ENCODE measurements at regions not wholly inside any gene's neighbourhood (a gene's known extent, or its start where the extent isn't known, plus 50 kb on each side); places are given as distances from the start of the nearest gene placed in this dataset.

DNA sequence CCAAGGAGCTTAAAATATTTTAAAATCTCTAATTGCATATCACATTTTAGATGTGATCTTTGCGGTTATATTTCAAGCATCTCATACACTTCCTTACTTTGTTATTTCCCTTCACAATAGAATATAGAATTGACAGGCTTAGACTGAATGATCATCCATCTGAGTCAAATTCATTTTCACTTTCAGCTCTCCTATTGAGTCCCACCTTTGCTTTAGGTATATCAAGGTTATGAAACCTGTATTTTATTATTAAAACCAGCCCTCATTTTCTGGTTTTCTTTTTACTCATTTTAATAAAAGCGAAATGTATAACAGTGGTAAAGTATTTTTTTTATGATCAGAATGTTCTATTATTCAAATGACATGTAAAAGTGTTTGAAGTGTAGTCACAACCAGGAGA lies 162.9 kb upstream of the KYNU start:
- Histone ChIP-seq H4K20me1 (ENCODE audit: insufficient read depth, low read length) (no peaks in the 10 kb centered on the region), H3K9me3 (replicated peaks in 1 of 2; ENCODE audit: control insufficient read depth in 1 of 2, insufficient read depth in 1 of 2, low read length in 2 of 2) (no peaks in the 10 kb centered on the region), H3K4me3 (replicated peaks in 1 of 3; ENCODE audit: low read depth in 2 of 3, low read length in 3 of 3) (no peak overlapping the region), H3K4me1 (ENCODE audit: control insufficient read depth in 1 of 2, insufficient read depth in 2 of 2, low read length in 2 of 2) (no peaks in the 10 kb centered on the region), H2AFZ (ENCODE audit: insufficient read depth, low read depth, low read length, poor library complexity, severe bottlenecking) (no peak overlapping the region), H3K79me2 (ENCODE audit: insufficient read depth, low read length) (no peaks in the 10 kb centered on the region), H3K27ac (ENCODE audit: low read depth in 1 of 2, low read length in 2 of 2) (no peak overlapping the region), H3K4me2 (replicated peaks; ENCODE audit: extremely low read depth, low read length, poor library complexity, severe bottlenecking) (no peak overlapping the region), H3K36me3 (replicated peaks in 1 of 2; ENCODE audit: control insufficient read depth in 1 of 2, insufficient read depth in 2 of 2, low read length in 2 of 2) (no peaks in the 10 kb centered on the region), H3K9ac (ENCODE audit: insufficient read depth, low read length, poor library complexity, severe bottlenecking) (no peak overlapping the region), H3K27me3 (ENCODE audit: control insufficient read depth in 2 of 2, insufficient read depth in 2 of 2, low read length in 2 of 2) (no peaks in the 10 kb centered on the region)
- peaks cover 4% of the 10 kb centered on the region for H3K4me1 Mint-ChIP-seq
- peaks cover 0 to 5% (median 4%) of the 10 kb centered on the region in 3 donors for H3K27me3 Mint-ChIP-seq (ENCODE audit: low read depth in 3 of 3)
- intact Hi-C loops (cut with micrococcal nuclease): no loop called here
- H3K9me3 Mint-ChIP-seq: peaks cover 0 to 8% (median 0%) of the 10 kb centered on the region in 7 donors
- H3K36me3 Mint-ChIP-seq: no peaks in the 10 kb centered on the region
- H3K27ac Mint-ChIP-seq: no peak overlapping the region
- no CpG with 5 or more reads among the region's 2 CpGs for WGBS (ENCODE audit: insufficient coverage)
- TF ChIP-seq, protein P1, sequence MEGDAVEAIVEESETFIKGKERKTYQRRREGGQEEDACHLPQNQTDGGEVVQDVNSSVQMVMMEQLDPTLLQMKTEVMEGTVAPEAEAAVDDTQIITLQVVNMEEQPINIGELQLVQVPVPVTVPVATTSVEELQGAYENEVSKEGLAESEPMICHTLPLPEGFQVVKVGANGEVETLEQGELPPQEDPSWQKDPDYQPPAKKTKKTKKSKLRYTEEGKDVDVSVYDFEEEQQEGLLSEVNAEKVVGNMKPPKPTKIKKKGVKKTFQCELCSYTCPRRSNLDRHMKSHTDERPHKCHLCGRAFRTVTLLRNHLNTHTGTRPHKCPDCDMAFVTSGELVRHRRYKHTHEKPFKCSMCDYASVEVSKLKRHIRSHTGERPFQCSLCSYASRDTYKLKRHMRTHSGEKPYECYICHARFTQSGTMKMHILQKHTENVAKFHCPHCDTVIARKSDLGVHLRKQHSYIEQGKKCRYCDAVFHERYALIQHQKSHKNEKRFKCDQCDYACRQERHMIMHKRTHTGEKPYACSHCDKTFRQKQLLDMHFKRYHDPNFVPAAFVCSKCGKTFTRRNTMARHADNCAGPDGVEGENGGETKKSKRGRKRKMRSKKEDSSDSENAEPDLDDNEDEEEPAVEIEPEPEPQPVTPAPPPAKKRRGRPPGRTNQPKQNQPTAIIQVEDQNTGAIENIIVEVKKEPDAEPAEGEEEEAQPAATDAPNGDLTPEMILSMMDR (IDR thresholded peaks at IDR 0.05): no peak
- no peak overlapping the region for H3K4me3 Mint-ChIP-seq
- no peak for DNase-seq

DNA sequence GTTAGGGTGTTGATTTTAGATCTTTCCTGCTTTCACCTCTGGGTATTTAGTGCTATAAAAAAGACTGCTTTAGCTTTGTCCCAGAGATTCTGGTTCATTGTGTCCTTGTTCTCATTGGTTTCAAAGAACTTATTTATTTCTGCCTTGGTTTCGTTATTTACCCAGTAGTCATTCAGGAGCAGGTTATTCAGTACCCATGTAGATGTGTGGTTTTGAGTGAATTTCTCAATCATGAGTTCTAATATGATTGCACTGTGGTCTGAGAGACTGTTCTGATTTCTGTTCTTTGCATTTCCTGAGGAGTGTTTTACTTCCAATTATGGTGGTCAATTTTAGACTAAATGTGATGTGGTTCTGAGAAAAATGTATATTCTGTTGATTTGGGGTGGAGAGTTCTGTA lies 167.1 kb upstream of the KYNU start:
- Histone ChIP-seq H3K9me3 (replicated peaks in 1 of 2; ENCODE audit: control insufficient read depth in 1 of 2, insufficient read depth in 1 of 2, low read length in 2 of 2) (no peaks in the 10 kb centered on the region), H3K27ac (ENCODE audit: low read depth in 1 of 2, low read length in 2 of 2) (no peak overlapping the region), H3K4me2 (replicated peaks; ENCODE audit: extremely low read depth, low read length, poor library complexity, severe bottlenecking) (no peak overlapping the region), H3K79me2 (ENCODE audit: insufficient read depth, low read length) (no peaks in the 10 kb centered on the region), H3K4me1 (ENCODE audit: control insufficient read depth in 1 of 2, insufficient read depth in 2 of 2, low read length in 2 of 2) (no peaks in the 10 kb centered on the region), H3K27me3 (ENCODE audit: control insufficient read depth in 2 of 2, insufficient read depth in 2 of 2, low read length in 2 of 2) (no peaks in the 10 kb centered on the region), H3K9ac (ENCODE audit: insufficient read depth, low read length, poor library complexity, severe bottlenecking) (no peak overlapping the region), H3K4me3 (replicated peaks in 1 of 3; ENCODE audit: low read depth in 2 of 3, low read length in 3 of 3) (no peak overlapping the region), H3K36me3 (replicated peaks in 1 of 2; ENCODE audit: control insufficient read depth in 1 of 2, insufficient read depth in 2 of 2, low read length in 2 of 2) (no peaks in the 10 kb centered on the region), H4K20me1 (ENCODE audit: insufficient read depth, low read length) (no peaks in the 10 kb centered on the region), H2AFZ (ENCODE audit: insufficient read depth, low read depth, low read length, poor library complexity, severe bottlenecking) (no peak overlapping the region)
- 20% methylated on average over 1 of the region's 1 CpG for WGBS (ENCODE audit: insufficient coverage)
- no peak overlapping the region for H3K4me3 Mint-ChIP-seq
- no peak for DNase-seq
- no peaks in the 10 kb centered on the region for H3K36me3 Mint-ChIP-seq
- TF ChIP-seq, protein P1 (IDR thresholded peaks at IDR 0.05): no peak
- H3K4me1 Mint-ChIP-seq: peaks cover 4% of the 10 kb centered on the region
- peaks cover 0 to 10% (median 0%) of the 10 kb centered on the region in 7 donors for H3K9me3 Mint-ChIP-seq
- no peak overlapping the region for H3K27ac Mint-ChIP-seq
- peaks cover 0 to 5% (median 4%) of the 10 kb centered on the region in 3 donors for H3K27me3 Mint-ChIP-seq (ENCODE audit: low read depth in 3 of 3)
- intact Hi-C loops (cut with micrococcal nuclease): no loop called here
